Stimulated activated CD4-positive, alpha-beta T cell treated with anti-CD3 and anti-CD28 coated beads, Interleukin-1b, Interleukin-23, amount 100 ng/mL, for 4 hours (primary cell): ENCODE measurements at regions not wholly inside any gene's neighbourhood (a gene's known extent, or its start where the extent isn't known, plus 50 kb on each side); places are given as distances from the start of the nearest gene placed in this dataset.

Source experiments
- DNase-seq, 2 donors: peaks; one replicate each; pipeline ENCODE4 v3.0.0-alpha.2; 2020; ENCODE audit warnings: low read depth in 2 of 2

- no peak for DNase-seq
These were observed 554.4 kb upstream of the TMEM132C start for GRCh38 chr12:127712561-127712960.

- DNase-seq, result no peak
These were observed 550.8 kb upstream of the TMEM132C start for GRCh38 chr12:127716166-127716565.

GRCh38 chr12:127717278-127717677 lies 549.7 kb upstream of the TMEM132C start:
- DNase-seq, result no peak

DNA sequence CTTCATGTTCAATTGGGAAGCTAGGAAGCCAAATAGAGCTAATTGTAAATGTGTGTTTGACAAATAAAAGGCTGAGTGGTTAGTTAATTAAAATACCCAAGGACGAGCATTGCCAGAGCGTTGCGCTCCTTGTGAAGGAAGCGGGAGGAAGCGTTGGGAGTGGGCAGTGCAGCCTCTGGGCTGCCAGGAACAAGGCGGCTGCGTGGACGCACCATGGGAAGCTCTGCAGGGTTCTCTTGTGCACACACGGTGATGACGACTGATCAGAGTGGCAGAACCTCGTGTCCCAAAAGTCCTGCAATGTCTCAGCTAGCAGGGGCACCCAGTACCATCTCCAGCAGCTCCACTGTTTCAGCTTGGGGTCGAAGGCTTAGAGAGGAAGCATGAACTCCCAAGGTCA lies 546.6 kb upstream of the TMEM132C start:
- no peak for DNase-seq

DNA sequence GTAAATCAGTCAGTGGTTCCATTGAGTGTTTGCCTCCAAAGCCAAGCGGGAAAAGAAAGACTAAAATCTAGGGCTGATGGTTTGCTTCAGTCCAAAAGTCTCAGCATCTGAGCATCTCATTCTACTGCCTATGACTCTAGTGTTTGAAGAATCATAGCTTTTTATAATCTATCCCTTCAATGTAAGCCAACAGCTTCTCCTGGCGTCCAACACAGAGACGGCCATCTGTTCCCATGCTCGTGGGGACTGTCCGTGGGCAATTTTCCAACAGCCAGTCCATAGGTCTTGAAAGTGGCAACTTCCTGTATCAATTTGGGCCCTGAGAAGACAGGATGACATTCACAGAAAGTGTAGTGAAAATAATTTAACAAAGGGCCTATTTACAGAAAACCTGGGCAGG lies 544.4 kb upstream of the TMEM132C start:
- DNase-seq, result no peak

- DNase-seq, result no peak
These were observed 543.7 kb upstream of the TMEM132C start for GRCh38 chr12:127723251-127723650.

DNA sequence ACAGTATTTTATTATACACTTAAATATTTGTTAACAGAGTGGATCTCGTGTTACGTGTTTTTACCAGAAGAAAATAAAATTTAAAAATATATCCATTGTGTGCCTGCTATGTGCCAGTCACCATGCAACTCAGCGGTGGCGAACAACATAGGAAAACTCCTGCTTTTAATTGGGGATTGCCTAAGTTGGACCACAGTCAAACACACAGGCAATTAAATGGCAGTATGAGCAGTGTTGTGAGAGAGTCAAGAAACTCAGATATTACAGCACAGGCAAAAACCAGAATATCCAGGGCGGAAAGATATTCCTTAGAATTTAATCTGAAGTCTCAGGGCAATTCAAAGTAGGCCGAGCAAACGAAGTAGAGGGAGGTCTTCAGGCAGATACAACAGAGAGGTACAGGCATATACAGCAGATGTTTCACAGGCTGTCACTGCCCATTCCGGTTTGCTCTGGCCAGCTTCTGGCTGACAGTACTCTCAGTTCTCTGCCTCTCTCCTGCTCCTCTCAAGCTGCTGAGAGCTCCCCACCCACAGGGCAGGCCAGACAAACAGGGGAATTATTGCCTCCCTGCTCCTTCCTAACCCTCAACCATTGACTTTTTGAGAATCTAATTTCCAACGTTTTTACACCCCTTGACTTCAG lies 540.2 kb upstream of the TMEM132C start:
- no peak for DNase-seq

GRCh38 chr12:127728285-127728684 lies 538.7 kb upstream of the TMEM132C start:
- no peak for DNase-seq

DNA sequence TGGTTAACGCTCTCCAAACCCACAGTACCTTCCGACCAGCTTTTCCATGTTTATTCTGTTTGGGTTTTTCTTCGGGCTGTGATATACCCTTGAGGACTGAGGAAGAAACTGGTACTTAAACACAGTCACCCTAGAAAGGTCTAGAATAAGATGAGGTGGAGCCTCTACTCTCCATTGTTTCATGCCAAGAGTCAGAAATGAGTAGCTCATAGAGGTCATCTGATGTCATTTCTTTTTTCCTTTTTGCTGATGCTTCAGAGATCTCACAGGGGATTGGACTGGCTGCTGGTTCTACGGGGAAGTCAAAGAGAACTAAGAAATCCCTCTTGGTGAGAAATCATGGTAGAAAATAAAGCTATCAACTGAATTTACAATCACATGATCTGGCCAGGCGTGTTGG lies 538.2 kb upstream of the TMEM132C start:
- DNase-seq, result no peak

GRCh38 chr12:127729381-127729780 lies 537.6 kb upstream of the TMEM132C start:
- DNase-seq, result no peak

- DNase-seq, result no peak
These were observed 535.3 kb upstream of the TMEM132C start for GRCh38 chr12:127731657-127732056.

DNA sequence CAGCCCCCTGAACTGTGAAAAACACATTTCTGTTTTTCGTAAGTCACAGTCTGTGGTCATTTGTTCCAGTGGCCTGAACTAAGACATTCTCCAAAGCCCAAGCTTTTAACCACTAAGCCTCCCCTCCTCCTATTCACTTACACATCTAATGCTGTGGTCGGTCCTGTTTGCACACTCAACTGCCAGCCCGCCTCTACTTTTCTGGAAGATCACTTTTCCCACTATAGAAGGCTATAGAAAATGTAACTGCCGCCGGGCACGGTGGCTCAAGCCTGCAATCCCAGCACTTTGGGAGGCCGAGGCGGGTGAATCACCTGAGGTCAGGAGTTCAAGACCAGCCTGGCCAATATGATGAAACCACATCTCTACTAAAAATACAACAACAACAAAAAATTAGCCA lies 524.7 kb upstream of the TMEM132C start:
- no peak for DNase-seq

DNA sequence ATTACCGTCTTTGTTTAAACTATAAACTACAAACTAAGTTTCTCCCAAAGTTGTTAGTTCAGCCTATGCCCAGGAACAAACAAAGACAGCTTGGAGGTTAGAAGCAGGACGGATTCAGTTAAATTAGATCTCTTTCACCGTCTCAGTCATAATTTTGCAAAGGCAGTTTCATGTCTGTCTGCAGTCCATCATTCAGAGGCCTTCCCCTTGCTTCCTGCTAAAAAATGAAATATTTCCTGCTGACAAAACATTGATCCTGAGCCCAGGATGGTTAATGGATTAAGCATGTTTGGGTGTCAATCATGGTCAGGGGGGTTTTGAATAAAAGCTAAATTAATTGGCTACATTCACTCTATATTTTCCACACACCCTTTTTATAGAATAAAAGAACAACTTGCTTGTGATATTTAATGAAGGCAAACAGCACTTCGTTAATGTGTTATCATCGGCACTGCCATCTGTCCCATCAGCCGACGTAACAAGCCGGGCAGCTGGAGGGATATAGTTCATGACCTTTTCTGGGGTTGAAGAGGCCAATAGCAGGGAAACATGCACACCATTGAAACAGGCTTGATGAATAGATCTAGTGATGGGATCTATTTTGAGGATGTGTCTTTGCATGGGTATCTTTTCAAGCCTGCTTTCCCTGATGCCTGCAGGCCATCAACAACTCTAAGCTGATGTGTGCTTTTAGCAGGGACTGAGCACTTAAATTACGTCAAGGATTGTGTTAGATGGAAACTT lies 521.3 kb upstream of the TMEM132C start:
- no peak for DNase-seq

DNA sequence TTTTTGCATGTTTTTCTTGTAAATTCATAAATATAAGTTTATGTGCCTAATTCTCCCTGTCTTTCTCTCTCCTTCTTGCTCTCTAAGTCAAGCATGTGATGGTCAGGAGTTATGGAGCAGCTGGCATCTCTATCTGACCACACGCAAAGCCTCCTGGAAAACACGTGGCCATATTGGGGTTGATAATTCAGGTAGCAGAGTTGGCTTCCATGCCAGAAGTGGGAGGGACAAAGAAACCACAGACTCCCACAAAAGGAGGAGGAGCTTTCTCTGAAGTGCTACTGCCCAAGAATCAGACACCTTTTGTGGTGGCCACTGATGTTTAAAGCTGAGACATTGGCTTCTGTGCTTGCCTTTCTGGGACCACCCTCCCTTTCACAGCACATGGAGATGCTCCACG lies 517.6 kb upstream of the TMEM132C start:
- no peak for DNase-seq

- no peak for DNase-seq
These were observed 516.7 kb upstream of the TMEM132C start for GRCh38 chr12:127750076-127750840.

GRCh38 chr12:127752802-127753201 lies 514.2 kb upstream of the TMEM132C start:
- DNase-seq, result no peak

- no peak for DNase-seq
These were observed 506.6 kb upstream of the TMEM132C start for GRCh38 chr12:127760357-127760756.

DNA sequence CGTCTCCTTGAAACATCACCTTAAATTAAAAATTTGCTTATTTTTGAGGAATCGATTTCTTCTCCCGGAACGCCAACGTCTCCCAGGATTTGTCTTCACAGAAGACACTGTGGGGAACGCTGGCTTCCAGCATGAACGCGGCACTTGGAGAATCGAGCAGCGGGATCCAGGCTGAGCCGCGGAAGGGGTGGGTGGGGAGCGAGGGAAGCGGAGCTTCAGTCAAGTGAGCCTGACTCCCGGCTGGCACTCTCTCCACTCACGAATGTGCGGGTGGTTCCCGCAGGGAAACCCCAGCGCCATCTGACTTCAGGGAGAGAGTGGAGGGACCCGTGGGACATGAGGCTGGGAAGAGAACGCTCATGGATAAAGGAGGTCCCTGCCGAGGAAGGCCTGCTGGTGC lies 506.0 kb upstream of the TMEM132C start:
- no peak for DNase-seq

- no peak for DNase-seq
These were observed 505.1 kb upstream of the TMEM132C start for GRCh38 chr12:127761880-127762279.

DNA sequence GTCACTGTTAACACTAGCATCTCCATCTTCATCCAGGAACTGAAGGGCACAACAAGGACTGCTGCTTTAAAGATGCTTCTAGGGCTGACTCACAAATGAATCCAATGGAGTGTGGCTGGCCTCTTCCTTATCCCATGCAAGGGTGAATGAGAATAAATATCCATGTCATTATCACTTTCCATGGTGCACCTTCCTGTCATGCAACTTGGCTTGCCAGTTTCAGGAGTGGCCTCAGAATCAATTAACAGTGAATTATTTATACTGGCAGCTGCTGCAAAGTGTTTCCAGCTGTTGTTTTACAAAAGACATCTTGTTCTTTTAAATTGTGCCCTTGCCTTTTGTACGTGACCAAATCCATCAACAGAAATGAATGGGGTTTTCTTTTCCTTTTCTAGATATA lies 499.3 kb upstream of the TMEM132C start:
- DNase-seq, result no peak

DNA sequence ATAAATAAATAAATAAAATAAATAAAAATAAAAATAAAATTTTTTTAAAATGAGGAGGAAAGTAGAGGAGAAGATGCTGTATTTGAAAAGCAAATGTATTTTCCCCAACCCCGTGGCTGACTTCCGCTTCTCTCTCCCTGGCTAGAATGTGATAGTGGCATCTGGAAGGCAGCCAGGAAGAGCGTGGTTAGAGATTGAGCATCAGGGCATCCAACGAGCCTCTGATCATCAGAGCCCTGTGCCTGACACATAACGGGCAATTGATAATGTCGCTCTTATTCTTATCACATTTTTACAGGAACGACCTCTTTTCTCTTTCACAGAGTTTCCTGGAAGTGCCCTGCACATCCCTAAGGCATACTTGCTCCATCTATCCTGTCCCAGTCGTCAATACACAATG lies 496.9 kb upstream of the TMEM132C start:
- DNase-seq, result no peak

DNA sequence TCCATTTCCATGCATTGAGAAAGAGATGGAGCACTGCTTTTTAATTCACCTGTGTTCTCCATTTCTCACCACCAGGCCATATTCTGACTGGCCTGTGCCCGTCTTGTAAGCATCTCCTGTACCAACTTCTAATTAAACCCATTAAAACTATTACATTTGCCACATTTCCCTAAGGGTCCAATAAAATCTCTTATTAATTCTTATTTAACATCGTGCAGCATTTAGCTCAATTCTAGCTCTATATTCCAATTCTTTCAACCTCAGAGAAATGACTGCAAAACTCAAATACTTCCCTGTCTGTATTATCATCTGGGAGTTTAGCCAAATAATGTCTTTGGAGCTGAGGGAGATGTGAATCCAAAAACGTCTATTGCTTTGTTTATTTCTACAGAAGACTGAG lies 495.4 kb upstream of the TMEM132C start:
- no peak for DNase-seq

- no peak for DNase-seq
These were observed 493.4 kb upstream of the TMEM132C start for GRCh38 chr12:127773520-127773919.
